Lower leg skin (tissue), 4 donors: ENCODE measurements at regions not wholly inside any gene's neighbourhood (a gene's known extent, or its start where the extent isn't known, plus 50 kb on each side); places are given as distances from the start of the nearest gene placed in this dataset.

Experiments used
- DNase-seq, 2 donors: peaks; one replicate each; pipeline ENCODE4 v3.0.0-alpha.2; 2019; ENCODE audit warnings: low spot score in 2 of 2
- H3K4me3 ChIP-seq: fragments of 200-600 bp; sonication (generic); 2 replicates; pipeline ENCODE4 v1.5.1; 2017; ENCODE audit warnings: mild to moderate bottlenecking, low read depth; ENCODE audit not compliant: poor library complexity, severe bottlenecking
- POLR2A ChIP-seq, 2 donors: fragments of 450-650 bp; IDR thresholded peaks; one replicate each; pipeline ENCODE4 v1.6.1; 2016 to 2017; ENCODE audit warnings: antibody characterized with exemption in 2 of 2, mild to moderate bottlenecking in 1 of 2, moderate library complexity in 1 of 2
- WGBS, 2 donors: methylation state at CpG; one replicate each; pipeline ENCODE4 v1.1.5; 2018; 5-methylcytosine and 5-hydroxymethylcytosine counted together
- intact Hi-C: fragments of 100-400 bp; cut with DNase I; formaldehyde crosslinking; loops from one replicate; pipeline ENCODE4 v1.15.0; 2023; ENCODE audit warnings: low total_unique reads
- TF ChIP-seq, protein P1 (sequence below), 3 donors: fragments of 450-650 bp; IDR thresholded peaks; one replicate each; pipeline ENCODE4 v1.5.1; 2016; ENCODE audit warnings: antibody characterized with exemption in 3 of 3, mild to moderate bottlenecking in 3 of 3, moderate library complexity in 2 of 3

DNA sequence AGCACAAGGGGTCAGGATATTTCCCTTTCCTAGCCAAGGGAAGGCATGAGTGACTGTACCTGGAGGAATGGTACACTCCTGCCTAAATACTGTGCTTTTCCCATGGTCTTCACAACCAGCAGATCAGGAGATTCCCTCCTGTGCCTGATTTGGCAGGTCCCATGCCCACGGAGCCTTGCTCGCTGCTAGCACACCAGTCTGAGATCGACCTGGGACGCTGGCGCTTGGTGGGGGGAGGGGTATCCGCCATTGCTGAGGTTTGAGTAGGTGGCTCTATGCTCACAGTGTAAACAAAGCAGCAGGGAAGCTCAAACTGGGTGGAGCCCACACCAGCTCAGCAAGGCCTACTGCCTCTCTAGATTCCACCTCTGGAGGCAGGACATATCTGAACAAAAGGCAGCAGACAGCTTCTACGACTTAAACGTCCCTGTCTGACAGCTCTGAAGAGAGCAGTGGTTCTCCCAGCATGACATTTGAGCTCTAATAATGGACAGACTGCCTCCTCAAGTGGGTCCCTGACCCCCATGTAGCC, 486.0 kb upstream of the CHRM3 start:
- no peak overlapping the region for H3K4me3 ChIP-seq
- TF ChIP-seq, protein P1, sequence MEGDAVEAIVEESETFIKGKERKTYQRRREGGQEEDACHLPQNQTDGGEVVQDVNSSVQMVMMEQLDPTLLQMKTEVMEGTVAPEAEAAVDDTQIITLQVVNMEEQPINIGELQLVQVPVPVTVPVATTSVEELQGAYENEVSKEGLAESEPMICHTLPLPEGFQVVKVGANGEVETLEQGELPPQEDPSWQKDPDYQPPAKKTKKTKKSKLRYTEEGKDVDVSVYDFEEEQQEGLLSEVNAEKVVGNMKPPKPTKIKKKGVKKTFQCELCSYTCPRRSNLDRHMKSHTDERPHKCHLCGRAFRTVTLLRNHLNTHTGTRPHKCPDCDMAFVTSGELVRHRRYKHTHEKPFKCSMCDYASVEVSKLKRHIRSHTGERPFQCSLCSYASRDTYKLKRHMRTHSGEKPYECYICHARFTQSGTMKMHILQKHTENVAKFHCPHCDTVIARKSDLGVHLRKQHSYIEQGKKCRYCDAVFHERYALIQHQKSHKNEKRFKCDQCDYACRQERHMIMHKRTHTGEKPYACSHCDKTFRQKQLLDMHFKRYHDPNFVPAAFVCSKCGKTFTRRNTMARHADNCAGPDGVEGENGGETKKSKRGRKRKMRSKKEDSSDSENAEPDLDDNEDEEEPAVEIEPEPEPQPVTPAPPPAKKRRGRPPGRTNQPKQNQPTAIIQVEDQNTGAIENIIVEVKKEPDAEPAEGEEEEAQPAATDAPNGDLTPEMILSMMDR (IDR thresholded peaks at IDR 0.05), result no peak
- TF ChIP-seq POLR2A (IDR thresholded peaks at IDR 0.05), result no peak
- intact Hi-C loops, result no loop called here
- DNase-seq, result peak in 1 of 2 donors; percentile 59
- 89 to 96% methylated on average over 7 to 8 of the region's 8 CpGs for WGBS, 2 donors

DNA sequence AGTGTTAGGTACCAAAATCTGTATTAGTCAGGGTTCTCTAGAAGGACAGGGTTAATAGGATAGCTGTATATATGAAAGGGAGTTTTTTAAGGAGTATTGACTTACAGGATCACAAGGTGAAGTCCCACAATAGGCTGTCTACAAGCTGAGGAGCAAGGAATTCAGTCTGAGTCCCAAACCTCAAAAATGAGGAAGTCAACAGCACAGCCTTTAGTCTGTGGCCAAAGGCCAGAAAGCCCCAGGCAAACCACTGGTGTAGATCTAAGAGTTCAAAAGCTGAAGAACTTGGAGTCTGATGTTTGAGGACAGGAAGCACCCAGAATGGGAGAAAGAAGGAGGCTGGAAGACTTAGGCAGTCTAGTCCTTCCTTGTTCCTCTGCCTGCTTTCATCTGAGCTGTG, 487.5 kb upstream of the CHRM3 start:
- H3K4me3 ChIP-seq, result no peak overlapping the region
- intact Hi-C loops, result no loop called here
- no peak for DNase-seq
- TF ChIP-seq, protein P1 (IDR thresholded peaks at IDR 0.05), result no peak
- TF ChIP-seq POLR2A (IDR thresholded peaks at IDR 0.05), result no peak

DNA sequence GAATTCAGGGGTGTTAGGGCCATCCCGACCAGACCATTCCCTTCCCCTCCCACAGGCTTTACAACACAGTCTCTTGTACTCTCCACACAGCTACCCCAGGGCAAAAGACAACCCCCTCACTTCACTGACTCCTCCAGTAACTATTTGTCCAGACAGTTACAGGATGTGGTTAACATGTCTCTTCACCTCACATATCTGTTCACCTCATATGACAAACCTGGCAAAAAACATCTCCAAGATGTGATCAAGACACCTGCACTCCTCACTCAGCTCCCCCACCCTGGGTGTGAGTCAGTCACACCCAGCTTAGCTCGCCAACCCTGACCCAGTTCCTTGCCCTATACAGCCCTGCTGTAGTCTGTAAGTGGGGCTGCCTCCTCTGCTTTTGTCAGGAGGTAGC, 490.5 kb upstream of the CHRM3 start:
- no peak for DNase-seq
- intact Hi-C loops, result no loop called here
- TF ChIP-seq POLR2A (IDR thresholded peaks at IDR 0.05), result no peak
- TF ChIP-seq, protein P1 (IDR thresholded peaks at IDR 0.05), result no peak
- 29 to 37% methylated on average over 2 of the region's 2 CpGs for WGBS, 2 donors
- H3K4me3 ChIP-seq, result no peak overlapping the region

DNA sequence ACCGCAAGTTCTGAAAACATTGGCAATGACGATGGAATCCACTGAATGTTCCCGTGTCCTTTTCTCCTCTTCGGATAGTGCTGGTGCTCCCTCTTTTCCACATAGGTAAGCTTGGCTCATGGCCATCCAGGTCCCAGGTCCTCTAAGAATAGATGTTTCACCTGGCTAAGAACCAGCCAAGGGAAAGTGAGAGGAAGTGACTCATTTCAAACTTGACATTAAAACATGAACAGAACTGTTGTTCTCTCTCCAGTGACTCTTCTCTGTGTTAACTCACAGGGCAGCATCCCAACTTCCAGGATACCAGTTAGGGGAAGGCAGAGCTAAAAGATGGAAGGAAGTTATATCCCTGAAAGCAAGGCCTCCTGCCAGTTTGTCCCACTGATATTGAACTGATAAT, 493.8 kb upstream of the CHRM3 start:
- intact Hi-C loops, result no loop called here
- TF ChIP-seq, protein P1 (IDR thresholded peaks at IDR 0.05), result no peak
- TF ChIP-seq POLR2A (IDR thresholded peaks at IDR 0.05), result no peak
- 63 to 70% methylated on average over 4 of the region's 4 CpGs for WGBS, 2 donors
- DNase-seq, result no peak
- no peak overlapping the region for H3K4me3 ChIP-seq

DNA sequence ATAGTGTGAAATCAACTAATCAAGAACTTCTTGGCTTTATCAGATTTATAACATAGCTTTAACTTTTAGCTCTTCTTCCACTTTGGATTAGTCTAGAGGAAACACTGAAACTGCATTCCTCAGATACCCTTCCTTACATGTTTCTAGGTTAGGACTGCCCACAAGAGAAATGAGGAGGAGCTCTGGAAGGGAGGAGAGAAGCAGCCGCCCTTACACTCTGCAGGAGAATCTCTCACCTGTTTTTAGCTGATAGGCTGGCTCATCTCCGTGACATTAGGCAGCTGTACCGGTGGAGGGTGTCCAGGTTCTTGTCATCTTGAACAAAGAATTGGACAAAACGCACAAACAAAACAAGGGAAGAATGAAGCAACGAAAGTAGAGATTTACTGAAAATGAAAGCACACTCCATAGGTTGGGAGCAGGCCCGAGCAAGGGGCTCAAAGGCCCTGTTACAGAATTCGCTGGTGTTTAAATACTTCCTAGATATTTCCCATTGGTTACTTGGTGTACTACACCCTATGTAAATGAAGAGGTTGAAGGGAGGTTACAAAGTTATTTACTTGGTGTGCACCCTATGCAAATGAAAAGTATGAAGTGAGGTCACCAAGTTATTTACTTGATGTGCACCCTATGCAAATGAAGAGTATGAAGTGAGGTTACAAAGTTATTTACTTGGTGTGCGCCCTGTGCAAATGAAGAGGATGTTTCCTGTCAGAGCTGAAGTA, 524.9 kb upstream of the CHRM3 start:
- no peak for TF ChIP-seq POLR2A (IDR thresholded peaks at IDR 0.05)
- TF ChIP-seq, protein P1 (IDR thresholded peaks at IDR 0.05), result no peak
- DNase-seq, result no peak
- WGBS, 2 donors, result 78 to 79% methylated on average over 8 of the region's 8 CpGs
- H3K4me3 ChIP-seq, result no peak overlapping the region
- intact Hi-C loops, result no loop called here

DNA sequence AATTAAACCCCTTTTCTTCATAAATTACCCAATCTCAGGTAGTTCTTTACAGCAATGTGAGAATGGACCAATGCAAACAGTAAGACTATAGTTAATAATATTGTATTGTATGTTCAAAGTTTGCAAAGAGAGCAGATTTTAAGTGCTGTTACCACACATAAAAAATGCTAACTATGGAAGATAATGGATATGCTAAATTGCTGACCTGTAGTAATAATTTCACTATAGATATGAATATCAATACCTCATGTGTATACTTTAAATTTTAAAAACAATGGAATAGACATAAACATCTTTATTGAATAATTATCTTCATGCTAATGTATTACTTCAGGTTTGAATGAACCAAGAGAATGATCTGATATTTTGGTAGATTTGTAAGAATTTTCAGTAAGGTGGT, 552.4 kb upstream of the CHRM3 start:
- no peak for TF ChIP-seq POLR2A (IDR thresholded peaks at IDR 0.05)
- TF ChIP-seq, protein P1 (IDR thresholded peaks at IDR 0.05), result no peak

More for the DNA sequence above, 552.4 kb upstream of the CHRM3 start:
- H3K4me3 ChIP-seq, result no peak overlapping the region
- intact Hi-C loops, result no loop called here
- DNase-seq, result no peak
